ENCODE measurements at regions not wholly inside any gene's neighbourhood (a gene's known extent, or its start where the extent isn't known, plus 50 kb on each side); places are given as distances from the start of the nearest gene placed in this dataset.

DNA sequence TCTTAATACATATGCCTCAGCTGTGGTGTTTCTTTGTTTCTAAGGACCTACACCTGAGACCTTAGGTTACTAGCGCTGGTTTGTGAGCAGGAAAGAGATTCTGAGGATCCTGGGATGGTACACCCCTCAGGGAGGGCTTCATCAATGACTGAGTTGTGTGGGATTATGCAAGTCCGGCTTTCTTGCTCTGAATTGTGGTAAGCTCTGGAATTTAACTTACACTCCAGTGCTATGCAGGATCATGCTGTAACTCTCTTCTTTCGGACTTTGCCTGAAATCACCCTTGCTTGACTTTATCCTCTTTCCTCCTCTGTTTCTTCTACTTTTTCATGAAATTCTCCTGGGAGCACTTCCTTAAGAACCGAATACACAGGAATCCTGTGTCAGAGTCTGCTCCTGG, 431.5 kb upstream of the BOD1L1 start:
- no peak for DNase-seq

DNA sequence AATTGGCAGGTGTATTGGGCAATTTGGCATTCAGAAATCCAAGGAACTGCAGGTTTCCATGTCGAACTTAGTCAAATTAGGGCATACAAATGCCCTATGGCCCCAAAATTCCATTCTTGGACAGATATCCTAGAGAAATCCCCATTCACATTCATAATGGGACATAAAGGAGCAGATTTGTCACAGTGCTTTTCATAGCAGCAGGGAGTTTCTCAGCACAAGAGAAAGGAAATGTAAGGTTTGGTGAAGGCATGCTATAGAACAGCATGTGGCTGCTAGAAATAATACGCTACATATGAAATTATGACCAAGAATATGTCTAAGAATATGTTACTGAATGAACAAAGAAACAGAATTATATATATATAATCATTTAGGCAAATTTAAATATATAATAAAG, 437.5 kb upstream of the BOD1L1 start:
- no peak for DNase-seq

DNA sequence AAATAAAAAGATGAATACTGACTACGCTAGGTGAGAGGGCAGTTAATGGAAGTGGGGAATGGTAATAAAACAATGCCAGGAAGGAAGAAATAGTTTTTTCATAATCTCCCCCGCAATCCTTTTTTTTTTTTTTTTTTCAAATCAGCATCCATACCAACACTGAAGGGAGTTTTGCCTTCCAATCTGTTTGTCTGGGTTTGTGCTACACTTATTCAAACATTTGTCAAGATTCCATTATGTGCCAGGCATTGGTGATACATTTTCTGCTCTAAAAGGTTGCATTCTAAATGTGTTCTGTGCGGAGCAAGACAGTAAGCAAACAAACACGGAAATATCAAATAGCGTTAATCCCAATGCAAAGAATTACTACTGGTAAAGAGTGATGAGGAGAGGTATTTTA, 437.9 kb upstream of the BOD1L1 start:
- no peak for DNase-seq

DNA sequence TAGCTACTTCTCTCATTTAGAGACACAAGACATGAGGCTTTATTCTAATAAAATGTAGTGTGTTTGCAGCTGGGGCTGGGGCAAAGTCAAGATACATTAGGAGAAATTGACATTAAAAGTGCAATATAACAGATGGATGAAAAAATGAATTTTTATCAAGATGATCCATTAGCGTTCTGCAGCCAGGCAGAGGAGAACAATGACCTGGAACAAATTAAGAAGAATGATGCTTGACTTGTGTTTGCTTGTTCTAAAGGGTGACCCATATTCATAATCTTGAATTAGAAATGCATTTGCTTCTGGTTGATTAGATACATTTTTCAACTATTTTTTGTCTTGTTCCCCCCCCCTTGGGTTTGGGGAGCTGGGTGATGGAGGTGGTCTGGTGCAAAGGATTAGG, 439.5 kb upstream of the BOD1L1 start:
- DNase-seq = no peak

DNA sequence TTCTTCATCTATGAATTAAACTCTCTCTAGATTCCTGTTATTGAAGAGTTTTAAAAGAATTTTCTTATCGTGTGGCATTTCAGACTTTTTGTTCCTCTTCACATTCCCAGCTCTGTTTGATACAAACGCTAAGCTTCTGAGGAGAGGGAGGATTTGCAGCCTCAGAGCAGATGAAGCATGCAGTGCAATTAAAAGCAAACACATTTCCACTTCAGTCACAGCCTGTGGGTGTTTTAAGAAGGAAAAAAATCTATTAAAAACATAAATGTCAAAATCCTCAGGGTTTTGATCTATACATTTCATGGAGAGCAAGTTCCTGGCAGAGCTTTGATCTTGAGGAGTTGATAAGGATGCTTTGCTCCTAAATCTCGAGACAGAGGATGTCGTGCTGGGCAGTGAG, 442.4 kb upstream of the BOD1L1 start:
- DNase-seq = no peak

DNA sequence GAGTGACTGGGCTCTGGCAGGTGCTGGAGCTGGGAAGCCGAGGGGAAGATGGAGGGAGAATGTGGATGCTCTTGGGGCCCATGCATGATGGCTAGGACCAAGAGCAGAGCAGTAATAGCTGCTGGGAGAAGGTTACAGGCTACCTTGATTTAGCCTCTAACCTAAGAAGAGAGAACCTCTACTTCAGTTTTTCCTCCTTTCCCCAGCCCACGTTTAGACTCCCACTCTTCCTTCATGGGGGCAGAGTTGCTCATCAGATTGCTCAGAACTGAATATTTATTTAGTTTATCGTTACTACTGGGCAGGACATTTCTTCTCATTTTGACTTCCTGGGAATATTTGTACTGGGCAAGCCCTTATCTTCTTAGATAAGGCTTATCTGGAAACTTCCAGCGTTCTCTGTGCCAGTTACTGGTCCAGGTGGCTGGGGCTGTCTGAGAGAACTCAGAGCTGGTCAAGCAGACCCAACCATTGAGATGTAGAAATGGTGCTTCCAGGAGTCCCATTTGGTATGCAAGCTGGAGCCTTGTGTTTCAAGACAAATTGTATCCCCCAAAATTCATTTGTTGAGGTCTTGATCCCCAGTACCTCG, 442.9 kb upstream of the BOD1L1 start:
- no peak for DNase-seq

DNA sequence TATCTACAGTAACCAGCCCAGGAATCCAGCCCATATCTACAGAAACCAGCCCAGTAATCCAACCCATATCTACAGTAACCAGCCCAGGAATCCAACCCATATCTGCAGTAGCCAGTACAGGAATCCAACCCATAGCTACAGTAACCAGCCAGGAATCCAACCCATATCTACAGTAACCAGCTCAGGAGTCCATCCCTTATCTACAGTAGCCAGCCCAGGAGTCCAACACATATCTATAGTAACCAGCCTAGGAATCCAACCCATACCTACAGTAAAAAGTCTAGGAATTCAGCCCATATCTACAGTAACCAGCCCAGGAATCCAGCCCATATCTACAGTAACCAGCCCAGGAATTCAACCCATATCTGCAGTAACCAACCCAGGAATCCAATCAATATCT, 445.0 kb upstream of the BOD1L1 start:
- DNase-seq = no peak

DNA sequence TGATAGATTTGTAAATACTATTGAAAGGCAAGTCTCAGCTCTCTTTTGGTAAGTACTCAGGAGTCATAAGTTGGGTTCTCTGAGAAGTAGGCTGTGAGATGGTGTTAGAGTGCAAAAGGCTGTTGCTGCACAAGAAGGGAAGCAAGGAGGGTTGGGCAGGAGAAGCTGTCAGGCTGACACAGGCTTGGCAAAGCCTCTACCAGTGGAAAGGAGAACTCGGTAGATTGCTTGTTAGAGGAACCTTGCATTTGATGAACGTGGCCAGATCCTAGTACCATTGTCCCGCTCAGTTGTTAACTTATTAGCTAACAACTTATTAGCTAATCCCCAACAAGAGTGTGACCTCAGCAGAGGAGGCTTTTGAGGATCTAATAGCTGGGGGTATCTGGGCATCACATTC, 449.3 kb upstream of the BOD1L1 start:
- no peak for DNase-seq

DNA sequence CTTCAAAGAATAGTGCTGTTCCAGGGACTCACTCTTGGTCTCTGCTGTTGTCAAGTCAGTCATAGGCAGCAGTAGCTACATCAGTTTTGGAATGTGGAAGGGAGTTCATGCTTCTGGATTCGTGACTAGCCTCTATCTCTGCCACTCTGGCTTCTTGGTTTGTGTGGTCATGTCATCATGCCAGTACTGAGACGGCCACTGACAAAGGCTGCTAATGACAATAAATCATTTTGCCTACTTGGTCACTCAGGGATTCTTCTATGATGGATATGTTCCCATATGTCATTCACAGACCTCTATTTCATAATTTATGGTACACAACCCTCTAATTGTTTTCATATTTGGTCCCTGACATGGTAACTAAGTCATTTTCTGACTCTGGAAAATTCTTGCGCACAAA, 450.8 kb upstream of the BOD1L1 start:
- no peak for DNase-seq

DNA sequence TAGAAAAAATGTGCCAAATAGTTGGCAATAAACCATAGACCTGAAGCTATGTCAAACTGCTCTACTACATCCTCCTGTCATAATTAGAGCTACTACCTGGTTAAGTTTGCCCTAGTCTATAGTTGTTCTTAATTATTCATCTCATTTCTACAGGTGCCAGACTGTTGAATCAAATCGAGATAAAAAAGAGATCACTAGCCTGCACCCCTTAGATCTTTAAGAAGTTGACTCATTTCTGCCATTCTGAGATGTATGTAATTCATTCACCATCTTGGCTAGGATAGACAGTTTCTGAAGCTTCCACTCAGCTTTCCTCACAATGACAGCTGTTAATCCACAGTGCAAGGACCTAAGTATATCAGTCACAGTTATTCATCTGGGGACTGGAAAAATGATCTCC, 452.1 kb upstream of the BOD1L1 start:
- DNase-seq = no peak

DNA sequence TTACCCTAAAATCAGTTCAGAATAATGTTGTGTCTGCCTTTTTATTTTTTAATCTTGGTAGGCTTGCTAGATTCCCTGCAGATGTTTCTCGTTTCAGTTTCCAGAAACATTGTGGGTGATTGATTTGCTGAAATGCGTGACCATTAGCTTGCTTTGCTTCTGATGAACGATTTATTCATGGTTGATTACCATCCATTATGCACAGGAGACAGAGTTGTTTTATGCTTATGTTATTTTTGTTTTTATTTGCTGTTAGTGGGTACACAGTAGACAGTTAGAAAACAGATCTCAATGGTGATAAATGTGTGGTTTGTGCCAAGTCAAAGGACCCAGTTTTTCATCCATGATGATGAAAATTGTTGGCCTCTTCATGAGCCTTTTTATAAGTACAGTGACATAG, 455.6 kb upstream of the BOD1L1 start:
- no peak for DNase-seq

DNA sequence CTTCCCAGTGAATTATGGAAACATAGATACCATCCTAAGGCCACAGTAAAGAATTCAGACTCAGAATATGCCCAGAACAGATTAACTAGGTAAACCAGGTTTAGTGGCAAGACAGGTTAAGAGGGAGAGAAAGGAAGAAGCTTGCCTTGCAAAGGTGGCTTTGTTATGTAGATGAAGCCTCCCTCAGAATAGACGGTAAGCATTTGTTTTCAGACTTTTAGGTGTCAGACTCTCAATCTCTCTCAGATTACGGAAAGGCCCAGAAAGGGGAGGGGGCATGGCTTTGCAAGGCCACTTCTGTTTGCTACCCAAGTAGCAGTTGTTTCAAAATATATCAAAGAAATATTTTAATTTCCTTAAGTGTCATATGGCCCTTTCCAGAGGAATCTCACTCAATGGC, 457.1 kb upstream of the BOD1L1 start:
- no peak for DNase-seq

DNA sequence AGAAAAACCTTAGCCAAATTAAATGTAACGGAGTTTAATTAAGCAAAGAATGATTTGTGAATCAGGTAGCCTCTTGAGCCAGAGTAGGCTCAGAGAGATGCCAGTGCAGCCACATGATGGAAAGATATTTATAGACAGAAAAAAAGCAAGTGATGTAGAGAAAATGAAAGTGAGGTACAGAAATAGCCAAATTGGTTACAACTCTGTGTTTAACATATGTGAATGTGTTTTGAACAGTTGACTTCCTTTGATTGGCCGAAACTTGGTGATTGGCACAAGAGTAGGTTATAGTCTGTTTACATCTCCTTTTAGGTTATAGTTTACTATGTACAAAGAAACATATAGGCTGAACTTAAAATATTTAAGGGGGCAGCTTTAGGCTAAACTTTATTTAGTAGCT, 459.9 kb upstream of the BOD1L1 start:
- DNase-seq = no peak

DNA sequence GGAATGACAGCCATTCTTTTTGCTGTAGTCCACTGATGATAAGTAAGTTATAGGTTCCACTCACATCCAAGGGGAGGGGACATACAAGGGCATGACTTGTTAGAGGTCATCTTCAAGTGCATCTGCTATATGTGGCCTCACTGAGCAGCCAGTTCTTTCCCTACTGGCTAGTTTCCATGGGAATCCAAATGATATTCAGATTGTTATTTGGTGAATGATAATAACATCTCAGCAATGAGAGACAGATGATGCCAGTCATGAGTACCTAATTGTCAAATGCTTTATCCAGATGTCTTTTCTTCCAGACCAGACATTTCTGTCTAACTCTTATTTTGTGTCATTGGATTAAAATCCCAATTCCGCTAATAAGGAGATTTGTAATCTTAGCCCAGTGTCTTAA, 460.4 kb upstream of the BOD1L1 start:
- DNase-seq = no peak

DNA sequence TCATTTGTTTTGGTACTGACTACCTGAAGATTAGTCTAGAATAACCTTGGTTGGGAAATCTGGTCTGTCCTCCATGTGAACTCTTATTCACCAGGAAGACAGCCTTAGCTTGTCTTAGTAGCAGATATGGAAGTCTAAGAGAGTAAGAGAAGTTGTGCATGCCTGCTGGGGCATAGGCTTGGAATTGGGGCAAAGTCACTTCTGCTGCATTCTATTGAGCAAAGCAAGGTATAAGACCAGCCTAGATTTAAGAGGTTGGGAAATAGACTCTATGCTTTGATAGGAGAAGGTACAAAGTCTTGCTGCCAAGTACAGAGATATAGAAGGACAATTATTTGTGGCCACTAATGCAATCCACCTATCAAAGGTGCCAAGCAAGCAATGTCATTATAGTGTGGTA, 464.0 kb upstream of the BOD1L1 start:
- DNase-seq = no peak

DNA sequence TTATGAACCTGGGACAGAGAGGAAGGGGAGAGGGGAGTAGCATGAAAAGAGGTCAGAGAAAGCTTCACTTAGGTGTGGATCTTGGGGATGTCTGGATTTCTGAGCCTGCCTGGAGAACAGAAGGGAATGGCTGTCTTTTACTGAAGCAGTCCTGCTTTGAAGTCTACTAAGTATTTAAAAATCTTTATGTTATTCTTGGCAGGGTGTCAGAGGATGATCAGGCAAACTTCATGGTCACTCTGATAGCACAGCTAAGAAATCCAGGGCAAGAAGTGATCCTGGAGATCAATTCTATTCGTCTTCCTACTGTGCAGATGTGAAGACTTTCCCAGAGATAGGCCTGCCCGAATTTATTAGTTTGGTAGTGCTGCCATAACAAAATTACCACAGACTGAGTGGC, 464.4 kb upstream of the BOD1L1 start:
- DNase-seq = no peak

DNA sequence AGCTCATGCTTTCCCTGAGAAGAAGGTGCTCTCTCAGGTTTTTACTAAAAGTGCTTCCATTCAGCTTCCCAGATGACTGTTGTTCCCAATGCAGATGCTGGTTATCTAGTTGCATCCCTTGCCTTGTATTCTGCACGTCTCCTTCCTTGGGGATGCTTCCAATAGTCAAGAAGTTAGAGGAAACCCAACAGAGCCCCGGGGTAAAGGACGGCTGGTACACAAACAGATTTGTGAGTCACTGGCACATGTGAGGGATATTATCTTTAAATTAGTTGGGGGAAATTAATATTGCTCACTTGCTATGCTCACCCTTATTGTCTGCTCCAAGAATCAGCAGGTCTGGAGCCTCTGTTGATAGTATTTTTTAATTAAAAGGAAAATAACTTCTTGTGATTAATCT, 465.2 kb upstream of the BOD1L1 start:
- no peak for DNase-seq

DNA sequence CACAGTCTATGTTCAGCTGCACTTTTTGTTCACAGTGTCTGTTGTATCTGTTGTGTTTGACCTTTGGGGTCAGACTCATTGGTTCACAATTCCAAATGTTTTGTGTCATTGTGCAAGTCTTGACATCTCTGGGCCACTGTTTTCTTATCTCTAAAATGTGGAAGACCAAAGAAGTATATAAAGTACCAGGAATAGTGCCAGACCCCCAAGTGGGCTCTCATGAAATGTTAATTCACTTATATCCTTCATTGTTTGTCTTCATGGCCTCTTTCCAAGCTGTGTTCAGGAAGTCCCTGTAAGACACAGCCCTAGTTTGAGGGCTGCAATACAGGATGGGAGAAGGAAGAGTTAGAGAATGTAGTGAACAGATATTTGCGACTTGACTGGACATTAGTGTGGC, 468.3 kb upstream of the BOD1L1 start:
- no peak for DNase-seq

DNA sequence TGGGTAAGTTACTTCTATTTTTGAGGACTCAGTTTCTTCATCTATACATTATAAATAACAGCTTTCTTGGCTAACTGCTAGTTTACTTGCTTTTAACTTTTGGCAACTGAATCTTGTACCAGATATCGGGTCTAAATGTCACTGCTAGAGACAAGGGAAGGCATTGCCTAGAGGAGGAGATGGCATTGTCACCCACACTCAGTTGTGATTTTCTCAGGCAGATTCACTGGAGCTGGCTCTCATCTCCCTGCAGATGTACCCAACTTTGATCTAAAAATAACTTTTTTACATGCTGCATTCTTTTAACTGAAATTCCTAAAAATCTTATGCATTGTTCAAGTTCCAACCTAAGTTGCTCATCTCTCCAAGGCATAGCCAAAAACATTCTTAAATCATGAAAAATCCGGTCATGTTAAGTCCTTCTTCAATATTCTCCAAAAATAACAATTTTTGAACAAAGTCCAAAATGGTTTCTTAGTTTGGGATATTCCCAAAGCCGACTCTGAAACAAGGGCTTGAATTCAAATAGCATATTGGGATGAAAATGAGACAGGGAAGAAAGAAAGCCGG, 469.0 kb upstream of the BOD1L1 start:
- DNase-seq = no peak

DNA sequence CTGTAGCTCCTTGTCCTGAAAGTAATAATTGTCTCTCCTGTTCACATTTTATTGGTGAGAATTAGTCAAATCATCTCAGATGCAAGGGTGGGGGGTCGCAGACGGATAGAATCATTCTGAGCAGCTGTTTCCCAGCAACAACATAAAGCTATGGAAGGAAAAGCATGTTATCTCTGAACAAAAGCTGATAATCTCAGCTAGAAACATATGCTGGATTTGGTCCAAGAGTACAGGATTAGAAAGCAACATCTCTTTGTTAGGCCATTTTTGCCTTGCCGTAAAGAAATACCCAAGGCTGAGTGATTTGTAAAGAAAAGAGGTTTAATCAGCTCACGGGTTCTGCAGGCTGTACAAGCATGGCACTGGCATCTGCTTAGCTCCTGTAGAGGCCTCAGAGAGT, 472.8 kb upstream of the BOD1L1 start:
- DNase-seq = no peak

DNA sequence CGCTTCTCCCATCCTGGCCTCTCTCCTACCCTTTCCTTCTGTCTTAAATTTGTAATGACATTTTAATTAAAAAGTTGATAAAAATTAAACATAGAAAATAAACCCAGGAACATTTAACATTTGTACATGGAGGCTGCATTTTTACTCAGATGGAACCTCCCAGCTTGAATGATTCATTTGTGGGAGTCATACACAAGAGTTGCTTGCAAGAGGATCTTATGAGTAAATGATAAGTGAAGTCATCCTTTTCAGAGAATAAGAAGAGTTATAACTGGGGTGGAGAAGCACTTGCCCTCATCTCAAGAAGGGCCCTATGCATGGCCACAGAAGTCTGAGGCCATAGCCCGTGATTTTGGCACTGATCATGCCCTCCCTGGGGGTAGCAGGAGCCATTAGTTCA, 482.9 kb upstream of the BOD1L1 start:
- no peak for DNase-seq

DNA sequence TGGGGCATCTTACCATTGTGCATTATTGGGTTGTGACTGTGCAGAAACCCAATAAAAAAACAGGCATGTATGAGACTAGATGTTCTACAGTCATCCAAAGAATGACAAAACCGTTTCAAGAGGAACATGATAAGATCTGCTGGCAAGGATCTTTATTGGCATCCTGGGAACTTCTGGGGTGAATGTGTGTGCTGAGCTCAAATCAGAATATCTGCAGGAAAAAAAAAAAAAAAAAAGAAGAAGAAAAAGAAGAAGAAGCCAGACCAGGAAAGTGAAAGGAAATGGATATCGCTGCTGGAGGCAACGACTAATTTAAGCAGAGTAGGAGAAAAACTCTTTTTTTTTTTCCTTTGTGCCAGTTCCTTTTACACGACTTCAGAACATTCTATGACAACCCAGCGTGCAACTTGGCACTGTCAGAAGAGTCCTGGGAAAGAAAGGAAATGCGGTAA, 484.2 kb upstream of the BOD1L1 start:
- DNase-seq = no peak

DNA sequence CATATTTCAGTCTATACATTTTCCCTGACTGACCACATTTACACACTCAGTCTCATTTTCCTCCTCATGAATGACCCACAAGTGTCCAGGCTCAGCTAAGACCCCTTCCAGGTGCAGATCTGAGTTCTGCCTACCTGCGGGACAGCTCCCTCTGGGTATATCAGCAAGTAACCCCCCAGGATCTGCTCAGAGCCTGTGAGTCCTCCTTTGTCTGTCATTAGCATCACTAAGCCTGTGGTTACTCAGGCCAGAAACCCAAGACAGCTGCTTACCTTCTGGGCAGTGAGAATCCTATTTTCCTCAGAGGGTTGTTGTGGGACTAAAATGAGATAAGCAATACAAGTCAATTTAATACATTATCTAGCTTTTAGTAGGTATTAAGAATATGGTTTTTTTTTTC, 487.6 kb upstream of the BOD1L1 start:
- DNase-seq = no peak

DNA sequence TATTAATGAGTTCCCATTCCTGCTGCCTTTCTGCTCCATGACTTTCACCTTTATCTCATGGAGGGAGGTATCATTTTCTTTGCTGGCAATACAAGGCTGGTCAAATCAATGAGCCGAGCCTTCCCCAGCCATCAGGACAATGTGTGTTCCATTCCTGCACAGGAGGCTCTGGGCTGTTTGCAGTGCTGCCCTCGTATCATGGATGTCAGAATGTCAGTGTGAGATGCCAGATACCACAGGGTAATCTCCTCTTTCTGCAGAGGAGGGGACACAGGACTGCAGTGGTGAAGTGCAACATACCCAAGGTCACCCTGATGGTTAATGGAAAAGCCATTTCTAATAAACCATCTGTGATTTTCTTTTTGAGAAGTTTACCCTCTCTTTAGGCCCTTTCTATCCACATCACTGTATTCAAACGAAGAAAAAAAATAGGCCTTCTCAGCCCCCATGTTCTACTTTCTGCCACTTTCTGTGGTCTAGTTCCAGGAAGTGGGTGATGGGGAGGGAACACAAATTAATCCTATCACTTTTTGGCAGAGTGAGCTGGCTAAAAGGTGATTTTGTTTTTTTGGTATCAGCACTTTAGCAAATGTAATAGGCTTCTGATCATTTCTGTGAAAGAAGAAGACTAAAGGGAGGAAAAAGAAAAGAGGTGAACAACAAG, 490.2 kb upstream of the BOD1L1 start:
- DNase-seq = no peak

DNA sequence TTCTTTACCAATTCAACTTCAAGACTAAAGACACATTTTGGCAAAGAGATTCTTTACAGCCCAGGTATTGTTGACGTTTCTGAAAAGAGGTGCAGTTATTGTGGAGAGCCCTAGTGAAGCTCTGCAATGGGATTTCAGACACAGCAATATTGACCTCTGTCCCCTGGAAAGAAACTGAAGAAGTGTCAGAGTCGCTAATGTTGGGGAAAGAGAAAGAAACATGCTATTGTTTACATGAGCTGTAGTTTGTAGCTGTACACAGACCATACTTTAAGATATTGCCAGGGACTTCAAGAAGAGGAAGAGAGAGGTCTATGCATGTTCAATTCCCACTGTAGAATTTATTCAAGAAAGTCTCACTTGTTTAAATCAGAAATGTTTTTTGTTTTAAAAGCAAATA, 497.3 kb upstream of the BOD1L1 start:
- no peak for DNase-seq
